GM12878 (cell line): ENCODE measurements at regions not wholly inside any gene's neighbourhood (a gene's known extent, or its start where the extent isn't known, plus 50 kb on each side); places are given as distances from the start of the nearest gene placed in this dataset.

ENCODE experiments used
- ATAC-seq: fragments of 200-7000 bp; cut with Tn5 transposase; 3 replicates; pipeline ENCODE4 v1.9.1; 2020; ENCODE audit warnings: mild to moderate bottlenecking, moderate library complexity
- BruUV-seq: library from RNA; stranded (reverse); fragments of 400-500 nt; replicated peaks from 2 replicates; lab custom pipeline; 2021; lab: Mats Ljungman, UMichigan
- CTCF ChIA-PET: fragments of 300-600 bp; sonication (Branson Sonifier 250); formaldehyde crosslinking; extraction: SDS; loops from one replicate; lab custom pipeline; 2021; ENCODE audit warnings: inconsistent platforms; lab: Yijun Ruan, JAX
- POLR2A ChIA-PET: fragments of 350-600 bp; formaldehyde crosslinking; extraction: SDS; loops from one replicate; lab custom pipeline; 2021; ENCODE audit warnings: inconsistent platforms; lab: Charles Lee
- RAD21 ChIA-PET: fragments of 300-600 bp; sonication (Branson Sonifier 250); formaldehyde crosslinking; loops from one replicate; lab custom pipeline; 2023; ENCODE audit warnings: antibody characterized with exemption; ENCODE audit not compliant: unreplicated experiment; lab: Charles Lee
- SMC1A ChIA-PET: fragments of 300-600 bp; sonication (Branson Sonifier 250); formaldehyde crosslinking; loops from one replicate; lab custom pipeline; 2023; ENCODE audit not compliant: unreplicated experiment, uncharacterized antibody; lab: Charles Lee
- DNase-seq: peaks from one replicate; pipeline ENCODE4 v3.0.0-alpha.2; 2011; ENCODE audit warnings: low read depth, low spot score
- FAIRE-seq: peaks from 3 replicates; lab custom pipeline; 2011; peaks lifted over from hg19 to GRCh38; lab: Jason Lieb, UNC
- H2AFZ ChIP-seq: 2 replicates; pipeline ENCODE4 v1.6.0; 2011; ENCODE audit warnings: low read depth, low read length, control low read depth; ENCODE audit not compliant: control insufficient read depth
- H3K27ac ChIP-seq: 2 replicates; pipeline ENCODE4 v1.5.1; 2011; ENCODE audit warnings: control low read depth; ENCODE audit not compliant: control insufficient read depth, insufficient read depth
- H3K27me3 ChIP-seq, 2 experiments: replicated peaks in 1 of 2; 2 replicates each; pipeline versions ENCODE4 v1.6.0 to v1.6.1; 2011; ENCODE audit warnings: low read length in 1 of 2; ENCODE audit not compliant: control insufficient read depth in 2 of 2, insufficient read depth in 2 of 2
- H3K36me3 ChIP-seq, 2 experiments: 2 replicates each; pipeline ENCODE4 v1.5.1; 2011; ENCODE audit warnings: low read length in 1 of 2; ENCODE audit not compliant: control insufficient read depth in 2 of 2, insufficient read depth in 2 of 2
- H3K4me1 ChIP-seq: 2 replicates; pipeline ENCODE4 v1.6.1; 2011; ENCODE audit warnings: mild to moderate bottlenecking, low read length, moderate library complexity, mixed read lengths; ENCODE audit not compliant: control insufficient read depth, insufficient read depth
- H3K4me2 ChIP-seq: 2 replicates; pipeline ENCODE4 v1.6.0; 2011; ENCODE audit warnings: control low read depth; ENCODE audit not compliant: control insufficient read depth, insufficient read depth
- H3K4me3 ChIP-seq: fragments of 200-600 bp; sonication (generic); 2 replicates; pipeline ENCODE4 v1.5.1; 2016
- H3K79me2 ChIP-seq: 2 replicates; pipeline ENCODE4 v1.6.0; 2011; ENCODE audit warnings: low read length; ENCODE audit not compliant: control insufficient read depth, insufficient read depth
- H3K9ac ChIP-seq: 2 replicates; pipeline ENCODE4 v1.8.0; 2011; ENCODE audit warnings: low read length, control low read depth, mixed read lengths; ENCODE audit not compliant: control insufficient read depth, insufficient read depth
- H3K9me3 ChIP-seq: replicated peaks from 3 replicates; pipeline ENCODE4 v1.5.1; 2011; ENCODE audit warnings: mild to moderate bottlenecking, low read length; ENCODE audit not compliant: control insufficient read depth, insufficient read depth
- H4K20me1 ChIP-seq: 2 replicates; pipeline ENCODE4 v1.6.0; 2011; ENCODE audit not compliant: control insufficient read depth, insufficient read depth
- ATF7 ChIP-seq: fragments of 450-650 bp; IDR thresholded peaks from 2 replicates; pipeline ENCODE4 v1.6.1; 2016; ENCODE audit warnings: low read depth, mild to moderate bottlenecking
- BMI1 ChIP-seq: fragments of 450-650 bp; IDR thresholded peaks from 2 replicates; pipeline ENCODE4 v1.6.1; 2016; ENCODE audit warnings: mild to moderate bottlenecking, moderate library complexity, borderline replicate concordance
- CHD1 ChIP-seq: IDR thresholded peaks from 2 replicates; pipeline ENCODE4 v1.6.1; 2012; ENCODE audit warnings: low read depth, low read length, improper control_type of control experiment
- GABPA ChIP-seq: IDR thresholded peaks from 2 replicates; pipeline ENCODE4 v1.6.1; 2014; ENCODE audit warnings: antibody characterized with exemption, low read depth, mild to moderate bottlenecking, inconsistent platforms
- NFIC ChIP-seq: IDR thresholded peaks from 2 replicates; pipeline ENCODE4 v1.6.1; 2012; ENCODE audit warnings: low read depth, mild to moderate bottlenecking, inconsistent platforms, low read length, moderate library complexity
- NFXL1 ChIP-seq: fragments of 450-650 bp; IDR thresholded peaks from 2 replicates; pipeline ENCODE4 v1.6.1; 2017; ENCODE audit warnings: antibody characterized with exemption, mild to moderate bottlenecking, borderline replicate concordance
- NRF1 ChIP-seq: conservative IDR thresholded peaks from 2 replicates; pipeline ENCODE4 v1.6.1; 2011; ENCODE audit warnings: mild to moderate bottlenecking, low read depth, low read length, improper control_type of control experiment
- PAX8 ChIP-seq: fragments of 450-650 bp; IDR thresholded peaks from 2 replicates; pipeline ENCODE4 v1.6.1; 2017; ENCODE audit warnings: mild to moderate bottlenecking, moderate library complexity
- RBBP5 ChIP-seq: fragments of 200-600 bp; sonication (generic); conservative IDR thresholded peaks from 2 replicates; pipeline ENCODE4 v1.6.1; 2016
- YY1 ChIP-seq: IDR thresholded peaks from 2 replicates; pipeline ENCODE4 v1.6.1; 2011; ENCODE audit warnings: low read depth, mild to moderate bottlenecking, low read length
- ZNF622 ChIP-seq: fragments of 450-650 bp; IDR thresholded peaks from 2 replicates; pipeline ENCODE4 v1.6.1; 2017; ENCODE audit warnings: mild to moderate bottlenecking, inconsistent platforms
- WGBS: methylation state at CpG from one replicate; pipeline ENCODE4 v1.1.6; 2016; ENCODE audit warnings: low lambda C conversion rate; ENCODE audit not compliant: insufficient replicate concordance, insufficient coverage; ENCODE audit errors: missing lambda C conversion rate; 5-methylcytosine and 5-hydroxymethylcytosine counted together
- in situ Hi-C: fragments of 300-500 bp; cut with MboI; formaldehyde crosslinking; loops from 9 replicates; pipeline ENCODE4 v1.14.3; 2018; ENCODE audit warnings: mixed read lengths
- intact Hi-C: fragments of 100-400 bp; cut with micrococcal nuclease; formaldehyde crosslinking; loops from one replicate; pipeline ENCODE4 v1.14.2; 2022; ENCODE audit not compliant: unreplicated experiment
- TF ChIP-seq, protein P1 (sequence below): IDR thresholded peaks from 2 replicates; pipeline ENCODE4 v1.6.1; 2011; ENCODE audit warnings: borderline replicate concordance, low read depth, mild to moderate bottlenecking, moderate library complexity, low read length; ENCODE audit not compliant: insufficient read depth, poor library complexity, severe bottlenecking
- TF ChIP-seq, protein P2 (sequence below): IDR thresholded peaks from 2 replicates; pipeline ENCODE4 v1.6.1; 2012; ENCODE audit warnings: low read depth, low read length, improper control_type of control experiment
- TF ChIP-seq, protein P3 (sequence below): IDR thresholded peaks from 2 replicates; pipeline ENCODE4 v1.6.1; 2011; ENCODE audit warnings: low read depth, mild to moderate bottlenecking, low read length, moderate library complexity, borderline replicate concordance; ENCODE audit errors: extremely low read depth

DNA sequence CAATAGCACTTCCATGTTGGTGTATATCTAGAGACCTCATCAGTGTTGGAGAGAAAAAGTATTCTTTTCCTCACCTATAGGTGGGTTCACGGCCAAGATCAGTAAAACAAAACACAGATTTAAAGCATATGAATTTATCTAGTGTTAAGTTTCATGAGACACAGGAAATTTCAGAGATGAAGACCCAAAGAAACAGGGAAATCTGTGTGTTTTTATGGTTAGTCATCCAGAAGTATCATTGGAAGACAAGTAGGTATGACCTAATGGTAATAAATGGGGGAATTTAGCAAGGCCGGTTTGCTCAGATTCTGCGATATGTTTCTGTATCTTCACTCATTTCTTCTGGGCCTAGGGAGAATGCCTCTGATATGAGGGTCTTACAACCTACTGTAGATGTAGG, 419.6 kb upstream of the MARCKS start:
- no peak overlapping the region for H2AFZ ChIP-seq
- in situ Hi-C loops, result no loop called here

DNA sequence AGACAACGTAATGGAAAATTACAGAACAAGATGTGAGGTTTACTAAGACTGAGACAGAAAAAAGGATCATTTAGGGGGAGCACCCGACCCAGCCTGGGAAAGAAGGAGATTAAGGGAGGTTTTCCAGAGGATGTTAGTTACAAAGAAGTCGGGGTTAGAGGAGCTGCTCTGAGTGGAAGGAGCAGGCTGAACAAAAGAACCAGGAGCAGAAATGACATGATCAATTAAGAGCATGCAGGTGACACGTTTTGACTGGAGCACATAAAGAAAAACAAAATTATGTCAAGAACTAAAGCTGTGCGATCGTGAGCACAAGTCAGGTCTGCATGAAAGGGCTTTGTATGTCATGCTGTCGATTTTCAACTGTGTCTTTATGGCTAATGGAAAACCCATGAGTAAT, 417.3 kb upstream of the MARCKS start:
- Histone ChIP-seq H3K27ac (no peak overlapping the region), H3K79me2 (no peaks in the 10 kb centered on the region), H3K9ac (no peak overlapping the region), H3K4me3 (no peak overlapping the region), H3K4me1 (no peaks in the 10 kb centered on the region), H2AFZ (no peak overlapping the region), H3K36me3 (no peaks in the 10 kb centered on the region), H3K27me3 (no peaks in the 10 kb centered on the region), H3K9me3 (no peaks in the 10 kb centered on the region), H3K4me2 (no peak overlapping the region), H4K20me1 (no peaks in the 10 kb centered on the region)
- no TSS peak for BruUV-seq
- ATAC-seq, result no peak
- in situ Hi-C loops, result no loop called here
- FAIRE-seq, result no peak
- TF ChIP-seq CHD1, result no peak
- TF ChIP-seq NFIC, result no peak
- TF ChIP-seq, protein P1, sequence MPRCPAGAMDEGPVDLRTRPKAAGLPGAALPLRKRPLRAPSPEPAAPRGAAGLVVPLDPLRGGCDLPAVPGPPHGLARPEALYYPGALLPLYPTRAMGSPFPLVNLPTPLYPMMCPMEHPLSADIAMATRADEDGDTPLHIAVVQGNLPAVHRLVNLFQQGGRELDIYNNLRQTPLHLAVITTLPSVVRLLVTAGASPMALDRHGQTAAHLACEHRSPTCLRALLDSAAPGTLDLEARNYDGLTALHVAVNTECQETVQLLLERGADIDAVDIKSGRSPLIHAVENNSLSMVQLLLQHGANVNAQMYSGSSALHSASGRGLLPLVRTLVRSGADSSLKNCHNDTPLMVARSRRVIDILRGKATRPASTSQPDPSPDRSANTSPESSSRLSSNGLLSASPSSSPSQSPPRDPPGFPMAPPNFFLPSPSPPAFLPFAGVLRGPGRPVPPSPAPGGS, result peak; percentile 38
- SMC1A ChIA-PET, result interaction anchor here (1.1 kb wide), 1 partner anchor 190 kb away, joined by 3 read pairs; no protein-coding TSS in a partner anchor
- CTCF ChIA-PET, result interaction anchor here (0.9 to 1.1 kb wide), 2 partner anchors 49 to 64 kb away, joined by 3 read pairs; no protein-coding TSS in a partner anchor
- POLR2A ChIA-PET, result no interaction called here
- no peak for DNase-seq
- RAD21 ChIA-PET, result no interaction called here
- WGBS, result 48% methylated on average over 7 of the region's 7 CpGs
- intact Hi-C loops, result no loop called here

More for the DNA sequence above, 419.6 kb upstream of the MARCKS start:
- FAIRE-seq (no peak), ATAC-seq (no peak), DNase-seq (no peak)
- Histone ChIP-seq H3K79me2 (no peaks in the 10 kb centered on the region), H3K9me3 (no peaks in the 10 kb centered on the region), H3K4me1 (no peaks in the 10 kb centered on the region), H3K4me3 (no peak overlapping the region), H3K27ac (no peak overlapping the region), H3K36me3 (no peaks in the 10 kb centered on the region), H3K4me2 (no peak overlapping the region), H3K9ac (no peak overlapping the region), H4K20me1 (no peaks in the 10 kb centered on the region), H3K27me3 (no peaks in the 10 kb centered on the region)
- RAD21 ChIA-PET, result no interaction called here
- 1% methylated on average over 3 of the region's 3 CpGs for WGBS
- POLR2A ChIA-PET, result no interaction called here
- CTCF ChIA-PET, result no interaction called here
- intact Hi-C loops, result no loop called here
- BruUV-seq, result no TSS peak
- SMC1A ChIA-PET, result no interaction called here
- TF ChIP-seq, protein P2, sequence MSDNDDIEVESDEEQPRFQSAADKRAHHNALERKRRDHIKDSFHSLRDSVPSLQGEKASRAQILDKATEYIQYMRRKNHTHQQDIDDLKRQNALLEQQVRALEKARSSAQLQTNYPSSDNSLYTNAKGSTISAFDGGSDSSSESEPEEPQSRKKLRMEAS, result no peak
- TF ChIP-seq PAX8 (no peak), ATF7 (no peak), ZNF622 (no peak), YY1 (no peak), BMI1 (no peak), GABPA (no peak), RBBP5 (no peak), NRF1 (no peak), NFXL1 (no peak)
- TF ChIP-seq, protein P3, sequence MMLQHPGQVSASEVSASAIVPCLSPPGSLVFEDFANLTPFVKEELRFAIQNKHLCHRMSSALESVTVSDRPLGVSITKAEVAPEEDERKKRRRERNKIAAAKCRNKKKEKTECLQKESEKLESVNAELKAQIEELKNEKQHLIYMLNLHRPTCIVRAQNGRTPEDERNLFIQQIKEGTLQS, result no peak
